ENCODE measurements at regions not wholly inside any gene's neighbourhood (a gene's known extent, or its start where the extent isn't known, plus 50 kb on each side); places are given as distances from the start of the nearest gene placed in this dataset.

DNA sequence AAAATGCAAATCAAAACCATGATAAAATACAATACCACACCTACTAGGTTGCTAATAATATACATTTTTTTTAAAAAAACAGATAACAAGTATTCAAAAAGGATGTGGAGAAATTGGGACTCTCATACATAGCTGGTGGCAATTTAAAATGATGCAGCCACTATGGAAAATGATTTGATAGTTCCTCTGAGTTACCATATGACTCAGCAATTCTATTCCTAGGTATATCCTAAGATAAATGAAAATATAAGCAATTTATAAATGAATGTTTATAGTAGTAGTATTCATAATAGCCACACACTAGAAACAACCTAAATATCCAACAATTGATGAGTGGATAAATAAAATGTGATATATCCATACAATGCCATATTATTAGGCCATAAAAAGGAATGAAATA is 210.2 kb downstream of the MREG start:
- Histone ChIP-seq H3K4me3 (no peak overlapping the region), H3K27ac (no peak overlapping the region), H3K9me3 (no peaks in the 10 kb centered on the region), H3K27me3 (no peaks in the 10 kb centered on the region), H3K4me1 (no peaks in the 10 kb centered on the region), H3K36me3 (no peaks in the 10 kb centered on the region)
- TF ChIP-seq, protein P1, sequence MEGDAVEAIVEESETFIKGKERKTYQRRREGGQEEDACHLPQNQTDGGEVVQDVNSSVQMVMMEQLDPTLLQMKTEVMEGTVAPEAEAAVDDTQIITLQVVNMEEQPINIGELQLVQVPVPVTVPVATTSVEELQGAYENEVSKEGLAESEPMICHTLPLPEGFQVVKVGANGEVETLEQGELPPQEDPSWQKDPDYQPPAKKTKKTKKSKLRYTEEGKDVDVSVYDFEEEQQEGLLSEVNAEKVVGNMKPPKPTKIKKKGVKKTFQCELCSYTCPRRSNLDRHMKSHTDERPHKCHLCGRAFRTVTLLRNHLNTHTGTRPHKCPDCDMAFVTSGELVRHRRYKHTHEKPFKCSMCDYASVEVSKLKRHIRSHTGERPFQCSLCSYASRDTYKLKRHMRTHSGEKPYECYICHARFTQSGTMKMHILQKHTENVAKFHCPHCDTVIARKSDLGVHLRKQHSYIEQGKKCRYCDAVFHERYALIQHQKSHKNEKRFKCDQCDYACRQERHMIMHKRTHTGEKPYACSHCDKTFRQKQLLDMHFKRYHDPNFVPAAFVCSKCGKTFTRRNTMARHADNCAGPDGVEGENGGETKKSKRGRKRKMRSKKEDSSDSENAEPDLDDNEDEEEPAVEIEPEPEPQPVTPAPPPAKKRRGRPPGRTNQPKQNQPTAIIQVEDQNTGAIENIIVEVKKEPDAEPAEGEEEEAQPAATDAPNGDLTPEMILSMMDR (IDR thresholded peaks at IDR 0.05), result no peak
- no peak for TF ChIP-seq POLR2A (IDR thresholded peaks at IDR 0.05)
- no peak for DNase-seq

DNA sequence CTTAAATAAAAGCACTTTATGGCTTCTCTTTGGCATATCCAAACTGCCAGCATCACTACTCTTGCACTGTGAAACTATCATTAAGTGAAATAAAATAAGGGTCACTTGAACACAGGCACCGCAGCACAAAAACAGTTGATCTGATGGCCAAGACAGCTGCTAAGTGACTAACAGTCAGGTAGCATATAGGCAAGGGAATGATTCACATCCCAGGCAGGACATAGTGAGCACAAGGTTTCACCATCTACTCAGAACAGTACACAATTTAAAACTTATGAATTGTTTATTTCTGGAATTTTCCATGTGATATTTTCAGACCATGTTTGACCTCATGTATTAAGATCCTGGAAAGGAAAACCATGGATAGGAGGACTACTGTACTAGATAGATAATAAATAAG is 214.2 kb downstream of the MREG start:
- TF ChIP-seq, protein P1 (IDR thresholded peaks at IDR 0.05), result no peak
- Histone ChIP-seq H3K27me3 (no peaks in the 10 kb centered on the region), H3K36me3 (no peaks in the 10 kb centered on the region), H3K4me3 (no peak overlapping the region), H3K9me3 (no peaks in the 10 kb centered on the region), H3K27ac (no peak overlapping the region), H3K4me1 (no peaks in the 10 kb centered on the region)
- DNase-seq, result no peak

DNA sequence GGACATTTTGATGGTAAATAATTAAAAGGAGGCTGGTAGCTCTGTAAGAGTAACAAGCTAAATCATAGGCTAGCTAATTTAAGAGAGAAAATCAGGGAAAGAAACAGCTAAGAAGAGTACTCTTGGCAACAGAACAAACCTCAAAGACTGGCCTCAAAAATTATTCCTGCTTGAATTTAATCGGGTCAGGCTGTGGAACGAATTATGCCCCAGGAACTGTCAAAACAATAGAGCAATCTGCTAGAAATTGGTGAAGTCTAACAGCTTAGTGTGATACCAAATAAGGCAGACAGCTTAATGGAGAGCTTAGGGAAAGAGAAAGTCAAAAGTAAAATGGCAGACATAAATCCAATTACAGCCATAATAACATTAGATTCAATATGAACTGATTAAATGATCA is 215.7 kb downstream of the MREG start:
- no peaks in the 10 kb centered on the region for H3K9me3 ChIP-seq
- no peak overlapping the region for H3K27ac ChIP-seq
- H3K4me3 ChIP-seq, result no peak overlapping the region
- no peaks in the 10 kb centered on the region for H3K27me3 ChIP-seq
- no peaks in the 10 kb centered on the region for H3K36me3 ChIP-seq
- H3K4me1 ChIP-seq, result peaks cover 0 to 5% (median 0%) of the 10 kb centered on the region in 4 donors
- DNase-seq, result no peak
- TF ChIP-seq, protein P1 (IDR thresholded peaks at IDR 0.05), result no peak
- TF ChIP-seq POLR2A (IDR thresholded peaks at IDR 0.05), result no peak

DNA sequence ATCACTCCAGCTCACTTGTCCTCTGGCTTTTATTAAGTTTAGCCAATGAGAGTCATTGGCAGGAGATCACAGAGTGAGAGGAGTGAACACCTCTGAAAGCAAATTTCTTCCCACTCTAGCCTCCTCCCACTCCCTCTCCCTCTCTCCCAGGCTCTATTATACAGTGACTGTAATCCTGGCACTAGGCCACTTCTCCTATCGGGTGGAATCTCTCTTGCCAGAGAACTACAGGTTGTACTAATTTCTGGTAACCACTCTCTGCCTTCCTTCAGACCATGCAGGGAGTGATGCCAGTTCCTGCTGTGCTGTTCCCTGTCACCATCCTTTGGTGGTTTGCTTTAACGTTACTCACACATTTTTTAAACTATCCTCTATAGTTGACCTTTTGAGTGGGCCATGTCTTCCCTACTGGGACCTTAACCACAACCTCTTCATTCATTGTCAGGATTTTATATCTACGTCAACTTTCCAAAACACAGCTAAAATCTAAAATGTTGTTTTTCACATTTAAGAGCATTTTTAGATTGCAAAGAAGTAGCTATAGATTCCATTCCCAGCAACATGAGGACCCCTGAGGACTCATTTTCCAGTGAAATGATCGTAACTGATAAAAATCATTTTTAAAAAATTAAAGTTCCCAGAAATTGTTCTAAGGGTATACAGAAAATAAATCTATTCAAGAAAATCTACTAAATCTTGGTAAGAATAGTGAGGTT is 217.1 kb downstream of the MREG start:
- TF ChIP-seq, protein P1 (IDR thresholded peaks at IDR 0.05), result no peak
- TF ChIP-seq POLR2A (IDR thresholded peaks at IDR 0.05), result no peak
- no peak for DNase-seq
- Histone ChIP-seq H3K4me3 (no peak overlapping the region), H3K4me1 (peaks cover 0 to 5% (median 0%) of the 10 kb centered on the region in 4 donors), H3K36me3 (no peaks in the 10 kb centered on the region), H3K9me3 (no peaks in the 10 kb centered on the region), H3K27me3 (no peaks in the 10 kb centered on the region), H3K27ac (no peak overlapping the region)

DNA sequence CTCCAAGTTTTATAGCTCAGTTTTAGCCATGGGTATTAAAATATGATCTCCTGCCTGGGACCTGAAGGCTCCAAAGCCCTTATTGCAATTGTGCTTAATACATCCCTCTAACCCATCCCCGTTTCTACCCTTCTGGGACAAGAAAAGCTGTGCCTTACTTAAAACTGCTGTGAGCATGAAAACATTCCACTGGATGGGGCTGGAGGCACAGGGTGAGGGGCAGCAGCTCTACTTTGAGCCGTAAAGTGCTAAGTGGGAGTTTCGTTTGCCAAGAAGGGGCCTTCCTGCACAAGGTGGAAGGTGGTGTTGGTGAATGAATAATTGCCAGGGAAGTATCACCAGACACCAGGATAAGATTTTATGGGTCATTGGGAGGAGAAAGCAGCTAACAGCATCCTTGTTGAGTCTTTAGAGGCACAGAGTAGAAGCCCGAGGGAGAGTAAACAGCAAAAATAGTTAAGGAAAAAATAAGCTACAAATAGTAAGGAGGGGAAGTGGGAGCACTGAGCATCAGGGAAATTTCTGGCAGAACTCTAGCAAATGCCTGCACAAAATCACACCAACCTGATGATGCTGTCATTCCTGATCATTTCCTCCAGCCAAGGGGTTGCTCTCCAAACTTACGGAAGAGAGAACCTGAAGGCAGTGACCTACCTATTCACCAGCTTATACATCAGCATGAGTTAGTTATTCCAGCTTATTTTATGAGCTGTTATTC is 218.4 kb downstream of the MREG start:
- Histone ChIP-seq H3K9me3 (no peaks in the 10 kb centered on the region), H3K4me3 (no peak overlapping the region), H3K27ac (no peak overlapping the region), H3K4me1 (peaks cover 0 to 5% (median 0%) of the 10 kb centered on the region in 4 donors), H3K27me3 (no peaks in the 10 kb centered on the region), H3K36me3 (no peaks in the 10 kb centered on the region)
- TF ChIP-seq POLR2A (IDR thresholded peaks at IDR 0.05), result no peak
- TF ChIP-seq, protein P1 (IDR thresholded peaks at IDR 0.05), result no peak
- DNase-seq, result no peak
